WTC11 (cell line): ENCODE measurements at regions not wholly inside any gene's neighbourhood (a gene's known extent, or its start where the extent isn't known, plus 50 kb on each side); places are given as distances from the start of the nearest gene placed in this dataset.
"Not testable (repeated sequence)": the region's sequence is repeated elsewhere in the genome, so short reads cannot be mapped to it uniquely, and the experiment has no call there.

Experiments
- ATF6 ChIP-seq: sonication (generic); formaldehyde crosslinking; IDR thresholded peaks from 2 replicates; pipeline ENCODE4 v1.8.1; 2023; ENCODE audit warnings: mild to moderate bottlenecking, missing genetic modification reagents
- CREB1 ChIP-seq: sonication (generic); formaldehyde crosslinking; IDR thresholded peaks from 2 replicates; pipeline ENCODE4 v1.8.0; 2023; ENCODE audit warnings: mild to moderate bottlenecking, missing genetic modification reagents
- CTCF ChIP-seq: fragments of 200-600 bp; IDR thresholded peaks from 2 replicates; pipeline ENCODE4 v1.8.0; 2022; ENCODE audit warnings: antibody characterized with exemption
- ESRRA ChIP-seq: sonication (generic); formaldehyde crosslinking; IDR thresholded peaks from 2 replicates; pipeline ENCODE4 v1.8.1; 2022; ENCODE audit warnings: mild to moderate bottlenecking, missing genetic modification reagents, borderline replicate concordance
- ETV6 ChIP-seq: sonication (generic); formaldehyde crosslinking; IDR thresholded peaks from 2 replicates; pipeline ENCODE4 v1.8.1; 2022; ENCODE audit warnings: mild to moderate bottlenecking, missing genetic modification reagents
- FOXP1 ChIP-seq: sonication (generic); formaldehyde crosslinking; IDR thresholded peaks from 2 replicates; pipeline ENCODE4 v1.8.0; 2022; ENCODE audit warnings: missing genetic modification reagents, mild to moderate bottlenecking, moderate library complexity, borderline replicate concordance
- NFATC4 ChIP-seq: fragments of 250-450 bp; sonication (Bioruptor Pico); IDR thresholded peaks from 2 replicates; pipeline ENCODE4 v1.9.0; 2021; ENCODE audit warnings: mild to moderate bottlenecking
- NFYB ChIP-seq: sonication (generic); formaldehyde crosslinking; conservative IDR thresholded peaks from 2 replicates; pipeline ENCODE4 v1.8.0; 2022; ENCODE audit warnings: low read depth, missing genetic modification reagents
- RELA ChIP-seq: sonication (generic); formaldehyde crosslinking; IDR thresholded peaks from 2 replicates; pipeline ENCODE4 v1.8.1; 2022; ENCODE audit warnings: missing genetic modification reagents, mild to moderate bottlenecking, borderline replicate concordance

- not testable (repeated sequence) for TF ChIP-seq CTCF; CREB1; NFYB; ESRRA; ETV6 (CRISPR knock-in tag); ATF6; RELA (CRISPR knock-in tag); FOXP1 (CRISPR knock-in tag); NFATC4 (CRISPR knock-in tag)
Measured at GRCh38 chr20:30570622-30571021, 686.8 kb upstream of the DEFB115 start.
